HCT116 (cell line): ENCODE measurements at regions not wholly inside any gene's neighbourhood (a gene's known extent, or its start where the extent isn't known, plus 50 kb on each side); places are given as distances from the start of the nearest gene placed in this dataset.

ENCODE experiments used
- ATAC-seq: fragments of 200-7000 bp; cut with Tn5 transposase; 2 replicates; pipeline ENCODE4 v1.9.1; 2020; ENCODE audit warnings: mild to moderate bottlenecking, moderate library complexity
- BruUV-seq: library from RNA; stranded (reverse); fragments of 400-500 nt; replicated peaks from 2 replicates; lab custom pipeline; 2021; lab: Mats Ljungman, UMichigan
- CTCF ChIA-PET: fragments of 300-600 bp; sonication (Branson Sonifier 250); formaldehyde crosslinking; loops from one replicate; lab custom pipeline; 2021; ENCODE audit warnings: antibody characterized with exemption; lab: Charles Lee
- POLR2A ChIA-PET: fragments of 300-600, 350-600 bp; sonication (Branson Sonifier 250); formaldehyde crosslinking; loops from one replicate; lab custom pipeline; 2021; ENCODE audit warnings: antibody characterized with exemption; lab: Charles Lee
- RAD21 ChIA-PET, 2 experiments: fragments of 300-600 bp; sonication (Branson Sonifier 250); formaldehyde crosslinking; loops; one replicate each; lab custom pipeline; 2023; ENCODE audit warnings: low total read pairs in 2 of 2; ENCODE audit not compliant: uncharacterized antibody in 2 of 2, unreplicated experiment in 2 of 2, low non-redundant PET in 1 of 2; lab: Charles Lee
- DNase-seq: peaks from one replicate; pipeline ENCODE4 v3.0.0-alpha.2; 2010; ENCODE audit warnings: low read depth, low spot score
- H2AFZ ChIP-seq: fragments of 200-600 bp; shearing (Covaris generic), sonication (generic); 2 replicates; pipeline ENCODE4 v1.6.1; 2017; ENCODE audit warnings: low read depth, mixed run types, mixed read lengths, antibody characterized with exemption, low read length; ENCODE audit not compliant: poor library complexity, severe bottlenecking
- H3K27ac ChIP-seq: 2 replicates; pipeline ENCODE4 v1.5.1; 2012; ENCODE audit warnings: low read depth, low read length
- H3K27me3 ChIP-seq: fragments of 200-600 bp; sonication (generic); 2 replicates; pipeline ENCODE4 v1.6.1; 2016; ENCODE audit warnings: mixed run types, low read length, mixed read lengths; ENCODE audit not compliant: insufficient read depth
- H3K36me3 ChIP-seq, 2 experiments: fragments of 200-500 bp in 1 of 2; fragments of 200-600 bp in 1 of 2; sonication (Bioruptor generic) in 1 of 2; sonication (generic) in 1 of 2; 2 replicates each; pipeline versions ENCODE4 v1.5.1 to v1.6.1; 2014 to 2016; ENCODE audit warnings: low read length in 2 of 2, inconsistent platforms in 1 of 2, mixed read lengths in 1 of 2, mixed run types in 1 of 2; ENCODE audit not compliant: insufficient read depth in 2 of 2, control insufficient read depth in 1 of 2
- H3K4me1 ChIP-seq, 2 experiments: fragments of 200-600 bp in 1 of 2; sonication (generic) in 1 of 2; 2 replicates each; pipeline versions ENCODE4 v1.5.1 to v1.6.1; 2012 to 2017; ENCODE audit warnings: low read length in 2 of 2, inconsistent platforms in 1 of 2, mild to moderate bottlenecking in 1 of 2, mixed read lengths in 1 of 2, mixed run types in 1 of 2, moderate library complexity in 1 of 2; ENCODE audit not compliant: insufficient read depth in 2 of 2, control insufficient read depth in 1 of 2
- H3K4me2 ChIP-seq: fragments of 200-600 bp; sonication (generic); 2 replicates; pipeline ENCODE4 v1.6.1; 2017; ENCODE audit warnings: mixed run types, low read length, mixed read lengths
- H3K4me3 ChIP-seq, 2 experiments: fragments of 200-600 bp in 1 of 2; sonication (generic) in 1 of 2; replicated peaks in 1 of 2; 2 replicates each; pipeline ENCODE4 v1.5.1; 2011 to 2016; ENCODE audit warnings: low read length in 2 of 2, control low read depth in 1 of 2, low read depth in 1 of 2, mild to moderate bottlenecking in 1 of 2, mixed read lengths in 1 of 2, mixed run types in 1 of 2
- H3K79me2 ChIP-seq: fragments of 200-600 bp; sonication (generic); 2 replicates; pipeline ENCODE4 v1.6.1; 2017; ENCODE audit warnings: mild to moderate bottlenecking, mixed run types, low read length, moderate library complexity, mixed read lengths; ENCODE audit not compliant: insufficient read depth
- H3K9ac ChIP-seq: fragments of 200-600 bp; sonication (generic); 2 replicates; pipeline ENCODE4 v1.6.1; 2016; ENCODE audit warnings: low read length, mixed read lengths
- H3K9me2 ChIP-seq: fragments of 200-600 bp; sonication (generic), shearing (Covaris generic); 2 replicates; pipeline ENCODE4 v1.6.1; 2017; ENCODE audit warnings: mixed run types, mild to moderate bottlenecking, moderate library complexity; ENCODE audit not compliant: insufficient read depth
- H3K9me3 ChIP-seq, 2 experiments: fragments of 200-500 bp in 1 of 2; fragments of 200-600 bp in 1 of 2; sonication (Bioruptor generic) in 1 of 2; sonication (generic) in 1 of 2; 2 replicates each; pipeline ENCODE4 v1.6.1; 2014 to 2017; ENCODE audit warnings: low read length in 2 of 2, mixed read lengths in 2 of 2, inconsistent platforms in 1 of 2, low read depth in 1 of 2, mild to moderate bottlenecking in 1 of 2, mixed run types in 1 of 2, moderate library complexity in 1 of 2; ENCODE audit not compliant: control insufficient read depth in 1 of 2, insufficient read depth in 1 of 2
- H4K20me1 ChIP-seq: fragments of 200-600 bp; sonication (generic), shearing (Covaris generic); 2 replicates; pipeline ENCODE4 v1.6.1; 2017; ENCODE audit warnings: mixed run types, mild to moderate bottlenecking, moderate library complexity; ENCODE audit not compliant: insufficient read depth
- CBX3 ChIP-seq: IDR thresholded peaks from 2 replicates; pipeline ENCODE4 v1.6.1; 2012; ENCODE audit warnings: low read depth
- ELF1 ChIP-seq: IDR thresholded peaks from 2 replicates; pipeline ENCODE4 v1.6.1; 2012; ENCODE audit warnings: low read depth, borderline replicate concordance
- EZH2phosphoT487 ChIP-seq: fragments of 200-600 bp; IDR thresholded peaks from 2 replicates; pipeline ENCODE4 v1.6.1; 2018; ENCODE audit warnings: antibody characterized with exemption, borderline replicate concordance
- FOSL1 ChIP-seq: IDR thresholded peaks from 2 replicates; pipeline ENCODE4 v1.6.1; 2012; ENCODE audit warnings: low read depth
- JUND ChIP-seq: IDR thresholded peaks from 2 replicates; pipeline ENCODE4 v1.6.1; 2012
- POLR2A ChIP-seq: IDR thresholded peaks from 2 replicates; pipeline ENCODE4 v1.7.0; 2011; ENCODE audit warnings: borderline replicate concordance; ENCODE audit not compliant: insufficient read depth, insufficient read length; ENCODE audit errors: extremely low read depth
- POLR2AphosphoS5 ChIP-seq: IDR thresholded peaks from 2 replicates; pipeline ENCODE4 v1.6.1; 2011; ENCODE audit warnings: mild to moderate bottlenecking, low read depth, low read length, moderate library complexity
- RAD21 ChIP-seq: IDR thresholded peaks from 2 replicates; pipeline ENCODE4 v1.6.1; 2012; ENCODE audit warnings: low read depth, mild to moderate bottlenecking
- SIN3A ChIP-seq: IDR thresholded peaks from 2 replicates; pipeline ENCODE4 v1.6.1; 2012; ENCODE audit warnings: low read depth
- SP1 ChIP-seq: IDR thresholded peaks from 2 replicates; pipeline ENCODE4 v1.6.1; 2012; ENCODE audit warnings: low read depth
- TCF7L2 ChIP-seq: IDR thresholded peaks from 2 replicates; pipeline ENCODE4 v1.7.0; 2011; ENCODE audit warnings: borderline replicate concordance, inconsistent platforms; ENCODE audit not compliant: insufficient read depth, insufficient read length; ENCODE audit errors: extremely low read depth
- YY1 ChIP-seq: IDR thresholded peaks from 2 replicates; pipeline ENCODE4 v1.6.1; 2011; ENCODE audit warnings: low read length, low read depth, moderate library complexity, mild to moderate bottlenecking; ENCODE audit not compliant: insufficient replicate concordance; ENCODE audit errors: extremely low read depth
- ZFX ChIP-seq: fragments of 450-650 bp; IDR thresholded peaks from 2 replicates; pipeline ENCODE4 v1.6.1; 2017
- ZNF274 ChIP-seq: fragments of 200-500 bp; sonication (Bioruptor generic); IDR thresholded peaks from 2 replicates; pipeline ENCODE4 v1.6.1; 2014; ENCODE audit warnings: mild to moderate bottlenecking, low read depth, low read length, inconsistent platforms
- intact Hi-C: fragments of 100-400 bp; cut with micrococcal nuclease; formaldehyde crosslinking; loops from 2 replicates; pipeline ENCODE4 v1.10.0; 2022
- TF ChIP-seq, protein P1 (sequence below), 3 experiments: fragments of 200-600 bp in 1 of 3; sonication (generic) in 1 of 3; IDR thresholded peaks in 2 of 3; conservative IDR thresholded peaks in 1 of 3; 2 replicates each; pipeline ENCODE4 v1.5.1; 2012 to 2017; ENCODE audit warnings: low read depth in 2 of 3, low read length in 2 of 3, antibody characterized with exemption in 1 of 3, borderline replicate concordance in 1 of 3, control low read depth in 1 of 3, mild to moderate bottlenecking in 1 of 3, mixed read lengths in 1 of 3, mixed run types in 1 of 3, moderate library complexity in 1 of 3; ENCODE audit not compliant: insufficient read depth in 1 of 3
- TF ChIP-seq, protein P2 (sequence below): IDR thresholded peaks from 2 replicates; pipeline ENCODE4 v1.6.1; 2012
- TF ChIP-seq, protein P3 (sequence below): IDR thresholded peaks from 2 replicates; pipeline ENCODE4 v1.6.1; 2011; ENCODE audit warnings: mild to moderate bottlenecking, low read length, moderate library complexity; ENCODE audit not compliant: insufficient replicate concordance; ENCODE audit errors: extremely low read depth

DNA sequence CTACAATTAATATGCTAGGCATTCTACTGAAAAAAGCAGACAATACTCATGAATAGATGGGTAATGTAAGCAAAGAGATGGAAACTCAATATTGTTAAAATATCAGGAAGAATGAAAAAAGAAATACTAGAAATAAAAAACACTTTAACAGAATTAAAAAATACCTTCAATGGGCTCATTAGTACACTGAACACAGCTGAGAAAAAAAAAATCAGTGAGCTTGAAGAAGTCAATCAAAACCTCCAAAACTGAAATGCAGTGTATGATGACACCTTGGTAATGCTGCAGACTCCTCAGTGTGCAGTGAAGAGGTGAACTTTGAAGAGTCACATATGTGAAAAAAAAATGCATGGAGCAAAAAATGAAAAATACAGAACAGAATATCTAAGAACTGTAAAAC, 227.2 kb downstream of the TMEM26 start:
- Histone ChIP-seq H4K20me1 (no peaks in the 10 kb centered on the region), H3K36me3 (no peaks in the 10 kb centered on the region)
- BruUV-seq, result no TSS peak
- TF ChIP-seq JUND (no peak), POLR2A (no peak), SP1 (no peak), SIN3A (no peak), CBX3 (no peak), POLR2AphosphoS5 (no peak)
- TF ChIP-seq, protein P1, sequence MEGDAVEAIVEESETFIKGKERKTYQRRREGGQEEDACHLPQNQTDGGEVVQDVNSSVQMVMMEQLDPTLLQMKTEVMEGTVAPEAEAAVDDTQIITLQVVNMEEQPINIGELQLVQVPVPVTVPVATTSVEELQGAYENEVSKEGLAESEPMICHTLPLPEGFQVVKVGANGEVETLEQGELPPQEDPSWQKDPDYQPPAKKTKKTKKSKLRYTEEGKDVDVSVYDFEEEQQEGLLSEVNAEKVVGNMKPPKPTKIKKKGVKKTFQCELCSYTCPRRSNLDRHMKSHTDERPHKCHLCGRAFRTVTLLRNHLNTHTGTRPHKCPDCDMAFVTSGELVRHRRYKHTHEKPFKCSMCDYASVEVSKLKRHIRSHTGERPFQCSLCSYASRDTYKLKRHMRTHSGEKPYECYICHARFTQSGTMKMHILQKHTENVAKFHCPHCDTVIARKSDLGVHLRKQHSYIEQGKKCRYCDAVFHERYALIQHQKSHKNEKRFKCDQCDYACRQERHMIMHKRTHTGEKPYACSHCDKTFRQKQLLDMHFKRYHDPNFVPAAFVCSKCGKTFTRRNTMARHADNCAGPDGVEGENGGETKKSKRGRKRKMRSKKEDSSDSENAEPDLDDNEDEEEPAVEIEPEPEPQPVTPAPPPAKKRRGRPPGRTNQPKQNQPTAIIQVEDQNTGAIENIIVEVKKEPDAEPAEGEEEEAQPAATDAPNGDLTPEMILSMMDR (IDR thresholded peaks at IDR 0.05 in 2 of 3, conservative IDR thresholded peaks at IDR 0.05 in 1 of 3; ENCODE audit: borderline replicate concordance in 1 of 3, insufficient read depth in 1 of 3, low read depth in 2 of 3, low read length in 2 of 3), result no peak
- TF ChIP-seq, protein P2, sequence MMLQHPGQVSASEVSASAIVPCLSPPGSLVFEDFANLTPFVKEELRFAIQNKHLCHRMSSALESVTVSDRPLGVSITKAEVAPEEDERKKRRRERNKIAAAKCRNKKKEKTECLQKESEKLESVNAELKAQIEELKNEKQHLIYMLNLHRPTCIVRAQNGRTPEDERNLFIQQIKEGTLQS, result no peak
- TF ChIP-seq, all 23 proteins: peak for 0
- H3K9me2 ChIP-seq, result no peaks in the 10 kb centered on the region
- DNase-seq (no peak), ATAC-seq (no peak)
- H3K4me2 ChIP-seq, result no peak overlapping the region
- no peak overlapping the region for H3K9ac ChIP-seq
- H3K9me3 ChIP-seq, result no peaks in the 10 kb centered on the region
- no peak overlapping the region for H3K27ac ChIP-seq
- no peaks in the 10 kb centered on the region for H3K27me3 ChIP-seq
- ChIA-PET RAD21 (no interaction called here), POLR2A (no interaction called here), CTCF (no interaction called here)
- H3K4me3 ChIP-seq, result no peak overlapping the region
- H2AFZ ChIP-seq, result no peak overlapping the region
- H3K79me2 ChIP-seq, result no peaks in the 10 kb centered on the region
- H3K4me1 ChIP-seq, result no peaks in the 10 kb centered on the region
- intact Hi-C loops, result no loop called here

DNA sequence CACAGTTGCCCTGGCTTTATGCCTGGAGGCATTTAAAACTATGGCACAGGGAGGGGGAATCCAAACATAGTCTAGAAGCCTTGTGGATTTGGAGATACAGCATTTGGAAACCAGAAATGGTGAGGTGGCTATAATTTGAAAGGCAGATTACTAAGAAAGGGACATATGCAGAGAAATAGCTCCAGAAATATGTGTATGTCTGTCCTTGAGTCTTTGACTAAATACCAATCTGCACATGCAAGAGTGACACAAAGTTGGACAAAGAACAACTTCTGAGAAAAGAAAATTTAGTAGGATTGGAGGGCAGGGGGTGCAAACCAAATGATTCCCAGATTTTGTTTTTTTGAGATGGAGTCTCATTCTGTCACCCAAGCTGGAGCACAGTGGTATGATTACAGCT, 229.6 kb downstream of the TMEM26 start:
- CTCF ChIA-PET, result no interaction called here
- DNase-seq (no peak), ATAC-seq (no peak)
- no TSS peak for BruUV-seq
- Histone ChIP-seq H3K27ac (no peak overlapping the region), H3K4me1 (no peaks in the 10 kb centered on the region), H3K4me3 (no peak overlapping the region), H3K4me2 (no peak overlapping the region), H3K9ac (no peak overlapping the region), H3K27me3 (no peaks in the 10 kb centered on the region), H3K79me2 (no peaks in the 10 kb centered on the region), H3K9me2 (no peaks in the 10 kb centered on the region), H3K36me3 (no peaks in the 10 kb centered on the region), H4K20me1 (no peaks in the 10 kb centered on the region), H2AFZ (no peak overlapping the region), H3K9me3 (no peaks in the 10 kb centered on the region)
- RAD21 ChIA-PET, result no interaction called here
- POLR2A ChIA-PET, result no interaction called here
- intact Hi-C loops, result no loop called here
- TF ChIP-seq JUND (no peak), TCF7L2 (no peak), FOSL1 (no peak), ELF1 (no peak), POLR2AphosphoS5 (no peak), RAD21 (no peak), SP1 (no peak), ZNF274 (no peak), SIN3A (no peak), EZH2phosphoT487 (no peak), CBX3 (no peak), YY1 (no peak), ZFX (no peak)
- TF ChIP-seq, protein P3, sequence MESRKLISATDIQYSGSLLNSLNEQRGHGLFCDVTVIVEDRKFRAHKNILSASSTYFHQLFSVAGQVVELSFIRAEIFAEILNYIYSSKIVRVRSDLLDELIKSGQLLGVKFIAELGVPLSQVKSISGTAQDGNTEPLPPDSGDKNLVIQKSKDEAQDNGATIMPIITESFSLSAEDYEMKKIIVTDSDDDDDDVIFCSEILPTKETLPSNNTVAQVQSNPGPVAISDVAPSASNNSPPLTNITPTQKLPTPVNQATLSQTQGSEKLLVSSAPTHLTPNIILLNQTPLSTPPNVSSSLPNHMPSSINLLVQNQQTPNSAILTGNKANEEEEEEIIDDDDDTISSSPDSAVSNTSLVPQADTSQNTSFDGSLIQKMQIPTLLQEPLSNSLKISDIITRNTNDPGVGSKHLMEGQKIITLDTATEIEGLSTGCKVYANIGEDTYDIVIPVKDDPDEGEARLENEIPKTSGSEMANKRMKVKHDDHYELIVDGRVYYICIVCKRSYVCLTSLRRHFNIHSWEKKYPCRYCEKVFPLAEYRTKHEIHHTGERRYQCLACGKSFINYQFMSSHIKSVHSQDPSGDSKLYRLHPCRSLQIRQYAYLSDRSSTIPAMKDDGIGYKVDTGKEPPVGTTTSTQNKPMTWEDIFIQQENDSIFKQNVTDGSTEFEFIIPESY, result no peak
